Activated T-cell treated with anti-CD3 and anti-CD28 coated beads, Interleukin-2, amount 50 U/mL, for 72 hours (primary cell): ENCODE measurements at regions not wholly inside any gene's neighbourhood (a gene's known extent, or its start where the extent isn't known, plus 50 kb on each side); places are given as distances from the start of the nearest gene placed in this dataset.

ENCODE experiments used
- ATAC-seq, 2 donors: fragments of 150-1000 bp; cut with Tn5 transposase; replicated peaks in 1 of 2; 2 replicates each; pipeline ENCODE4 v1.10.0; 2021; ENCODE audit warnings: moderate library complexity in 2 of 2, mild to moderate bottlenecking in 1 of 2
- DNase-seq, 2 donors: peaks; one replicate each; pipeline ENCODE4 v3.0.0; 2021 to 2022; ENCODE audit warnings: mixed read lengths in 1 of 2
- H3K27ac Mint-ChIP-seq: one replicate; pipeline ENCODE4 v1.8.0; 2022; ENCODE audit warnings: mild to moderate bottlenecking, moderate library complexity, mixed read lengths
- H3K27me3 Mint-ChIP-seq: one replicate; pipeline ENCODE4 v1.8.0; 2022; ENCODE audit warnings: low read depth, mixed read lengths
- H3K36me3 Mint-ChIP-seq, 2 donors: one replicate each; pipeline ENCODE4 v1.8.0; 2022; ENCODE audit warnings: mixed read lengths in 2 of 2, mild to moderate bottlenecking in 1 of 2; ENCODE audit not compliant: insufficient read depth in 2 of 2
- H3K4me1 Mint-ChIP-seq: one replicate; pipeline ENCODE4 v1.8.0; 2022; ENCODE audit warnings: low read depth, mixed read lengths
- H3K4me3 Mint-ChIP-seq, 2 donors: one replicate each; pipeline ENCODE4 v1.8.0; 2022; ENCODE audit warnings: mild to moderate bottlenecking in 2 of 2, mixed read lengths in 2 of 2, moderate library complexity in 2 of 2
- H3K9me3 Mint-ChIP-seq, 2 donors: one replicate each; pipeline ENCODE4 v1.8.0; 2022; ENCODE audit warnings: mixed read lengths in 2 of 2

DNA sequence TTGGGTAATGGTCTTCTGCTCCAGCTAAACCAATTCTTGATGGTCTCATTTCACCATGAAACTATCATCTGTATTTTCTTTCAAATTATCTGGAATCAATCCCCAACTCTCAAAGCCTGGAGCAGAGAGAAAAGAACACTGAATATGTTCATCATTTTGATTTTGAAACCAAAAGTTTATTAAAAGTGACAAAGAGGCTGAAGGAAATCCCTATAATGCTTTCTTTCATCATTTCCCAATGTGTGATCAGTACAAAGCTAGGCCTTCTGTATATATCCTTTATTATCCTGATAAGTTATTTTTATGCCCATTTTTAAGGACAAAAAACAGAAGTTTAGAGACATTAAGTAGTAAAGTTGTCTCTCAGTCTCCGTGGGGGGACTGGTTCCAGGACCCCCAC lies 50.1 kb upstream of the MBNL1 start:
- ATAC-seq: no peak
- peak overlapping the region; percentile 81 for H3K27ac Mint-ChIP-seq
- no peaks in the 10 kb centered on the region for H3K36me3 Mint-ChIP-seq
- H3K4me3 Mint-ChIP-seq: peak overlapping the region; percentile 69 to 84
- H3K9me3 Mint-ChIP-seq: peaks cover 0 to 2% of the 10 kb centered on the region in 2 donors
- no peaks in the 10 kb centered on the region for H3K27me3 Mint-ChIP-seq
- peaks cover 79% of the 10 kb centered on the region for H3K4me1 Mint-ChIP-seq
- no peak for DNase-seq
